ENCODE measurements at regions not wholly inside any gene's neighbourhood (a gene's known extent, or its start where the extent isn't known, plus 50 kb on each side); places are given as distances from the start of the nearest gene placed in this dataset.

- intact Hi-C loops (cut with micrococcal nuclease) = no loop called here
- 88% methylated on average over 8 of the region's 9 CpGs for WGBS (ENCODE audit: insufficient coverage)
Measured at GRCh38 chr12:123061441-123062205, 81.1 kb downstream of the ARL6IP4 start.

More at GRCh38 chr12:123061441-123062205, 81.1 kb downstream of the ARL6IP4 start:
- H3K36me3 ChIP-seq (replicated peaks in 1 of 2; ENCODE audit: control extremely low read depth in 1 of 2, control insufficient read depth in 1 of 2, extremely low read depth in 1 of 2, insufficient read depth in 2 of 2, low read length in 1 of 2) = peaks cover 0 to 2% of the 10 kb centered on the region in 2 experiments
- H3K4me3 Mint-ChIP-seq = no peak overlapping the region
- H4K20me1 ChIP-seq (ENCODE audit: control insufficient read depth, insufficient read depth, low read length, poor library complexity, severe bottlenecking) = no peaks in the 10 kb centered on the region
- H3K27me3 ChIP-seq (replicated peaks in 1 of 4; ENCODE audit: control extremely low read depth in 1 of 4, control insufficient read depth in 3 of 4, insufficient read depth in 4 of 4, low read length in 3 of 4) = no peaks in the 10 kb centered on the region
- no peaks in the 10 kb centered on the region for H3K9me3 ChIP-seq (ENCODE audit: control extremely low read depth in 1 of 3, control insufficient read depth in 2 of 3, insufficient read depth in 1 of 3, low read length in 2 of 3)
- no peaks in the 10 kb centered on the region for H3K27me3 Mint-ChIP-seq
- H3K4me1 ChIP-seq (ENCODE audit: control insufficient read depth in 2 of 2, insufficient read depth in 2 of 2, low read length in 2 of 2) = peaks cover 29 to 67% of the 10 kb centered on the region in 2 donors
- peak overlapping the region; percentile 9 for H3K4me2 ChIP-seq (replicated peaks; ENCODE audit: low read depth, low read length, poor library complexity, severe bottlenecking)
- no peaks in the 10 kb centered on the region for H3K9me3 Mint-ChIP-seq (ENCODE audit: insufficient read depth)
- H3K4me3 ChIP-seq (ENCODE audit: control extremely low read depth in 1 of 5, extremely low read depth in 1 of 5, insufficient read depth in 1 of 5, low read depth in 2 of 5, low read length in 4 of 5) = no peak overlapping the region
- H3K4me1 Mint-ChIP-seq = peaks cover 72% of the 10 kb centered on the region
- ChIA-PET CTCF (interaction anchor here (1.1 to 4.6 kb wide), 2 partner anchors 18 to 67 kb away, joined by 3 to 20 read pairs; no protein-coding TSS in a partner anchor), POLR2A (no interaction called here)
- H3K9ac ChIP-seq (ENCODE audit: low read length) = no peak overlapping the region
- no peak overlapping the region for H3K27ac ChIP-seq (ENCODE audit: low read length in 2 of 2)
- TF ChIP-seq EZH2 (IDR thresholded peaks at IDR 0.05; ENCODE audit: borderline replicate concordance, insufficient read depth, low read depth, low read length, poor library complexity, severe bottlenecking) = no peak
- TF ChIP-seq CTCF (IDR thresholded peaks at IDR 0.05) = no peak
- no peak overlapping the region for H2AFZ ChIP-seq (ENCODE audit: insufficient read depth, low read depth, low read length, poor library complexity, severe bottlenecking)
- ATAC-seq (ENCODE audit: low read depth) = no peak
- DNase-seq = no peak
- H3K79me2 ChIP-seq (ENCODE audit: control insufficient read depth, insufficient read depth, low read length) = peaks cover 39% of the 10 kb centered on the region
- H3K27ac Mint-ChIP-seq = no peak overlapping the region

Data from B cell (primary cell).